ENCODE measurements at regions not wholly inside any gene's neighbourhood (a gene's known extent, or its start where the extent isn't known, plus 50 kb on each side); places are given as distances from the start of the nearest gene placed in this dataset.

DNA sequence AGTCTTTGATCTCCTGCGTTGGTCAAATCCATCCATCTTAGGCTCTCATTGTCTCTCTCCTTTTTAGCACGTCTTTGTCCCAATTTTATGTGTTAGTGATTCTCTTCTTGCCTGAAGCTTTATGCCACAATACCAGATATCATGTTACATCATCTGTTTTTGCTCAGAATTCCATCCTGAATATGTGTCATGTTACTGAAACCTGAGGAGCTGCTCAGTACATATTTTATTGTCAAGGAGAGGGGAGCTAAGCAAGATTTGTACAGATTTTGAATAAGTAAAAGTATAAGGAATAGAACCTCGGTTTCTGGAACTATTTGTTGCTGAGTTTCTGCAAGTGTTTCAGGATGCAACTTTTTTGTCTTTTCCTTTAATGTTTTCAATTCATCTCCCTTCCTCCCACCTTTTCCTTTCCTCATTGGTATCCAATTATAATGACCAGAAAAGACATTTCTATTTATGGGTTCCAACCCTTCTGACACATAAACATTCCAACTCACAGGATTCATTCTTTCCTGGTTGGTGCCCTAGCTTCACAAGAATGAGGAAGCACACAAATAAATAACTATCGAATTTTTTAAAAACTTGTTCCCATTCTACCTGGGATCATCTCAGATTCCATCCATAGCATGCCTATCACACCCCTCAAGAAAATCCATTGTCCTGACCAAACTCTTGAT, 291.8 kb downstream of the CRPPA start:
- H3K4me3 ChIP-seq, result no peak overlapping the region
- H3K9me3 ChIP-seq (ENCODE audit: control insufficient read depth in 4 of 4, insufficient read depth in 3 of 4, low read length in 3 of 4), result peaks cover 0 to 4% (median under 1%) of the 10 kb centered on the region in 4 donors
- H3K36me3 ChIP-seq (ENCODE audit: control insufficient read depth in 4 of 4, insufficient read depth in 4 of 4, low read length in 4 of 4), result peaks cover 0 to 1% (median 0%) of the 10 kb centered on the region in 4 donors
- TF ChIP-seq, protein P1, sequence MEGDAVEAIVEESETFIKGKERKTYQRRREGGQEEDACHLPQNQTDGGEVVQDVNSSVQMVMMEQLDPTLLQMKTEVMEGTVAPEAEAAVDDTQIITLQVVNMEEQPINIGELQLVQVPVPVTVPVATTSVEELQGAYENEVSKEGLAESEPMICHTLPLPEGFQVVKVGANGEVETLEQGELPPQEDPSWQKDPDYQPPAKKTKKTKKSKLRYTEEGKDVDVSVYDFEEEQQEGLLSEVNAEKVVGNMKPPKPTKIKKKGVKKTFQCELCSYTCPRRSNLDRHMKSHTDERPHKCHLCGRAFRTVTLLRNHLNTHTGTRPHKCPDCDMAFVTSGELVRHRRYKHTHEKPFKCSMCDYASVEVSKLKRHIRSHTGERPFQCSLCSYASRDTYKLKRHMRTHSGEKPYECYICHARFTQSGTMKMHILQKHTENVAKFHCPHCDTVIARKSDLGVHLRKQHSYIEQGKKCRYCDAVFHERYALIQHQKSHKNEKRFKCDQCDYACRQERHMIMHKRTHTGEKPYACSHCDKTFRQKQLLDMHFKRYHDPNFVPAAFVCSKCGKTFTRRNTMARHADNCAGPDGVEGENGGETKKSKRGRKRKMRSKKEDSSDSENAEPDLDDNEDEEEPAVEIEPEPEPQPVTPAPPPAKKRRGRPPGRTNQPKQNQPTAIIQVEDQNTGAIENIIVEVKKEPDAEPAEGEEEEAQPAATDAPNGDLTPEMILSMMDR (IDR thresholded peaks at IDR 0.05; ENCODE audit: control extremely low read depth, extremely low read depth), result no peak
- no peak overlapping the region for H3K27ac ChIP-seq (ENCODE audit: low read depth in 1 of 2, low read length in 1 of 2)
- WGBS, 2 donors, result 66 to 76% methylated on average over 4 of the region's 4 CpGs
- no peak overlapping the region for H3K9ac ChIP-seq (ENCODE audit: insufficient read depth in 1 of 2, low read length in 2 of 2)
- ATAC-seq (ENCODE audit: insufficient read depth, low FRiP score) (no peak), DNase-seq (no peak)
- H3K27me3 ChIP-seq (ENCODE audit: control insufficient read depth in 3 of 3, insufficient read depth in 3 of 3, low read length in 2 of 3), result no peaks in the 10 kb centered on the region
- peaks cover 0 to 12% (median 4%) of the 10 kb centered on the region in 5 donors for H3K4me1 ChIP-seq (ENCODE audit: control insufficient read depth in 5 of 5, insufficient read depth in 5 of 5, low read length in 5 of 5)

DNA sequence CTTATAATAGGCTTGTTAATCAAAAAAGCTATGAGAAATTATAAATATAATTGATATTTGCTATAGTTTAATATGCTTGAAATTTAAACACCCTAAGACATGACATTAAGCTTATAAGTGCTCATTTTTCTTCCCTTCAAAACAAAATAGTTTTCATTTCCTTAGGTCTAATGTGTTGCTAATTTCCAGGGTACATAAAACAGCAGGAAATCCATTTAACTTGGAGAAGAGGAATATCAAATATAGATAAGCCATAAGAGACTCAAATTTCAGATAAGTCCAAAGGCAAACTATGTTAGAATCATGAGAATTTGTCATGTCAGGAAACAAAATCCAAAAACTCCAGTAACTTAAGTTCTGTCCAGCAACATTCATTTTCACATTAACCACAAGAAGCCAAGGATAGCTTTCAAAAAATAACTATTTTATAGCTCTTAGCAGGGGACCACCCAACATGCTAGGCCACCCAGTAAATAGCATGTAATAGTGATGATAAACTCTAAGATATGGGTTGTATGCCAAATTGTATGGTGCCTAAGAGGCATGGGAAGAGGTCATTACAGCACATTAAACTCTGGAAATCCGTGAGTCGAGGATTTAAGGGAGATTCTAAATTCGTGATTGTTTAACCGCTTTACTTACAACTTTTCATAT, 298.1 kb downstream of the CRPPA start:
- 94% methylated on average over 4 of the region's 4 CpGs for WGBS, 2 donors

DNA sequence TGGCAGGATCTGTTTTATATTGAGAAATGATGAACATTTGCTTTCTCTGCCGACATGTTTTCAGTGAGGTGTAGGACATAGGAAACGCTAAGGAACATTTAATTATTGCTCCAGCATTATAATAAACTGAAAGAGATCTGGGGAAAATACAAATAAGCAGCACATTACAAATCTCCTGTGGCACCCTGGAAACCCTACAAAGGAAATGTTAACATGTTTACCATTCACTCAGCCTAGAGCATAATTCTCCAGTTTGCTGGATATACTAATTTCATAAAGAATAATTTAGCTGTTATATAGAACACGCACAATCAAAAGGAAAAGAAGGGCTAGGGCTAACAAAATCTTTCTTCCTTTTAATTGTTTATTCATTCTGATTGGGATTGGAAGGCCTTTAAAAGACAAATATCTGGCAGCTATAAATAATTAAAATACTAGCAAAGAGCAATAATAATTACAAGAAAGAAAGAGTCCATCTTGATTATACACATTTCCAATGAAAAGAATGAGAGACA, 299.4 kb downstream of the CRPPA start:
- Histone ChIP-seq H3K9me3 (ENCODE audit: control insufficient read depth in 4 of 4, insufficient read depth in 3 of 4, low read length in 3 of 4) (peaks cover 0 to 11% (median under 1%) of the 10 kb centered on the region in 4 donors), H3K4me1 (ENCODE audit: control insufficient read depth in 5 of 5, insufficient read depth in 5 of 5, low read length in 5 of 5) (peaks cover 0 to 18% (median 0%) of the 10 kb centered on the region in 5 donors), H3K4me3 (no peak overlapping the region), H3K36me3 (ENCODE audit: control insufficient read depth in 4 of 4, insufficient read depth in 4 of 4, low read length in 4 of 4) (no peaks in the 10 kb centered on the region), H3K27me3 (ENCODE audit: control insufficient read depth in 3 of 3, insufficient read depth in 3 of 3, low read length in 2 of 3) (no peaks in the 10 kb centered on the region), H3K9ac (ENCODE audit: insufficient read depth in 1 of 2, low read length in 2 of 2) (no peak overlapping the region), H3K27ac (ENCODE audit: low read depth in 1 of 2, low read length in 1 of 2) (no peak overlapping the region)
- WGBS, 2 donors, result 62 to 74% methylated on average over 3 of the region's 3 CpGs
- TF ChIP-seq, protein P1 (IDR thresholded peaks at IDR 0.05; ENCODE audit: control extremely low read depth, extremely low read depth), result no peak
- peak; percentile 39 to 93 (median 91) for DNase-seq
- ATAC-seq (ENCODE audit: insufficient read depth, low FRiP score), result no peak

More for the DNA sequence above, 298.1 kb downstream of the CRPPA start:
- TF ChIP-seq, protein P1 (IDR thresholded peaks at IDR 0.05; ENCODE audit: control extremely low read depth, extremely low read depth), result no peak
- peak in 2 of 3 donors; percentile 20 to 34 for DNase-seq
- peaks cover 0 to 1% (median 0%) of the 10 kb centered on the region in 4 donors for H3K36me3 ChIP-seq (ENCODE audit: control insufficient read depth in 4 of 4, insufficient read depth in 4 of 4, low read length in 4 of 4)
- no peak overlapping the region for H3K9ac ChIP-seq (ENCODE audit: insufficient read depth in 1 of 2, low read length in 2 of 2)
- no peak overlapping the region for H3K27ac ChIP-seq (ENCODE audit: low read depth in 1 of 2, low read length in 1 of 2)
- no peak for ATAC-seq (ENCODE audit: insufficient read depth, low FRiP score)
- peaks cover 0 to 10% (median under 1%) of the 10 kb centered on the region in 4 donors for H3K9me3 ChIP-seq (ENCODE audit: control insufficient read depth in 4 of 4, insufficient read depth in 3 of 4, low read length in 3 of 4)
- H3K4me3 ChIP-seq, result no peak overlapping the region
- no peaks in the 10 kb centered on the region for H3K27me3 ChIP-seq (ENCODE audit: control insufficient read depth in 3 of 3, insufficient read depth in 3 of 3, low read length in 2 of 3)
- H3K4me1 ChIP-seq (ENCODE audit: control insufficient read depth in 5 of 5, insufficient read depth in 5 of 5, low read length in 5 of 5), result peaks cover 0 to 18% (median 0%) of the 10 kb centered on the region in 5 donors
